ENCODE measurements at regions not wholly inside any gene's neighbourhood (a gene's known extent, or its start where the extent isn't known, plus 50 kb on each side); places are given as distances from the start of the nearest gene placed in this dataset.
"Not testable (repeated sequence)": the region's sequence is repeated elsewhere in the genome, so short reads cannot be mapped to it uniquely, and the experiment has no call there.

DNA sequence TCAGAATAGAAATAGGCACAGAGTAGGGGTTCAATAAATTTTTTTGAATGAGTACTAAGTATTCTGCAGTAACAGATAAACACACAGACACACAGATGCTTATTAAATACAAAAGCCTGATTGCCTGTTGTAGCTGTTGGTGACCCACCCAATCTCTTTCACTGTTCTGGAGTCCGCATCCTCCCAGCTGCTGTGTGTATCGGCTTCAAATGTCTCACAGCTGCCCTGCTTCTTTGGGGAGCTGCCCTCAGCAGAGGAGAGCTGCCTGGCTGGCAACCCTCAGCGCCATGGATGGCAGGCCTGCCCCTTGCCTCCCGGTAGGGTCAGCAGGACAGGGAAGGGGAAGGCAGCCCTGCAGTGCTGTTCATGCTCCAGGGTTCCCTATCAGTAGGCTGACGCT is 50.5 kb upstream of the PRNP start:
- DNase-seq, result no peak

DNA sequence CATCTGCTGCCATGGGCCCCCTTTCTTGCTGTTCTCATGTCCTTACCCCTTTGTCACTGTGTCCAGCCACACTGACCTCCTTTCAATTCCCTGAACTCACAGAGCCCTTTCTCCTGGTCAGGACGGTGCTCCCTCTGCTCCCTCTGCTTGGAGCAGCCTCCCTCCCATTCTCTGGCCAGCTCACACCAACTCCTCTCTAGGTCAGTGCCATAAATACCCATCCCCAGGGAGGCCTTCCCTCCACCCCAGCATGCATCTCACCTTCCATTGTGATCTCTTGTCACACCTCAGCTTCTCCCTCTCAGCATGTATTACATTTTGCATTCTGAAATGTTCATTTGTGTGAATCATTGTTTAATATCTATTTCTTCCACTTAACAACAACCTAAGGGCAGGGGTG is 50.9 kb upstream of the PRNP start:
- no peak for DNase-seq

DNA sequence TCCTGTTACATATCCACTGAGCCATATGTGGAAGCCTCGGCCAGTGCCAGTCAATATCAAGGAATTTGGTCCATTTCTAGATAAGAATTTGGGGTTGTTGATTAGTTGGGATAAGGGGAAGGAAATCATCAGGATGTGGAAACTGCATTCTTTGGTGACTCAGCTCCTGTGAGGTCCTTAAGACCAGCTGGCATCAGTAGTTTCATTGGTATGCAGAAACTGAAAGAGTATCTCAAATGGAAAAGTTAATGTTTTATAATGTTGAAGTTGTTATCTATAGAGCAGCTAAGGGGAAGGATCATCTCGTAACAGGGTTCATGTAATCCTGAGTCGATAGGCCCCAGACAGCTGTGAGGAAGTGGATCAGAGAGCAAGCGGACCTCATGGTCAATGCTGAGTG is 52.5 kb upstream of the PRNP start:
- DNase-seq, result no peak

DNA sequence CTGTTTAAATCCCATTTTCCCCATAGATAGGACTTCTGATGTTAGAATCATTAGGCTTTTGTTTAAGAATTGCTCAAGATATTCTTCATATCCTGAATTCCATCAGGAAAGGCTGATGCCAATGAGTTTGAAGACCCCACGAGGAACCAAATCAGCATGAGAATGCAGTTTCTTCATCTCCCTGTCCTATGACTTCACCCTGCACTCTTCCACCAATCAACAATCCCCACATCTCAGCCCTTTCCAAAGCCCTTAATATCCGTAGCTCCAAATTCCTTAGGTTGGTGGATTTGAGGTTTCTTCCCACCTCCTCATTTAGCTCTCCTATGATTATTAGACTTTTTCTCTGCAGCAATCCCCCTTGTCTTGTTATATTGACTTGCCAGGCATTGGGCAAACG is 52.9 kb upstream of the PRNP start:
- DNase-seq, result no peak

DNA sequence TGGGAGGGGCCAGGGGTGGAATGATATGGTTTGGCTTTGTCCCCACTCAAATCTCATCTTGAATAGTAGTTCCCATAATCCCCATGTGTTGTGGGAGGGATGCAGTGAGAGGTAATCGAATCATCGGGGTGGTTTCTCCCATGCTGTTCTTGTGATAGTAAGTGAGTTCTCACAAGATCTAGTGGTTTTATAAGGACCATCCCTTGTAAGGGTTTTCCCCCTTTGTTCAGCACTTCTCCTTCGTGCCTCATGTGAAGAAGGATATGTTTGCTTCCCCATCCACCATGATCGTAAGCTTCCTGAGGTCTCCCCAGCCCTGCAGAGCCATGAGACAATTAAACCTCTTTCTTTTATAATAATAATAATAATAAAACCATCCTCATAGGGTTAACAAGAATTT is 53.4 kb upstream of the PRNP start:
- no peak for DNase-seq

DNA sequence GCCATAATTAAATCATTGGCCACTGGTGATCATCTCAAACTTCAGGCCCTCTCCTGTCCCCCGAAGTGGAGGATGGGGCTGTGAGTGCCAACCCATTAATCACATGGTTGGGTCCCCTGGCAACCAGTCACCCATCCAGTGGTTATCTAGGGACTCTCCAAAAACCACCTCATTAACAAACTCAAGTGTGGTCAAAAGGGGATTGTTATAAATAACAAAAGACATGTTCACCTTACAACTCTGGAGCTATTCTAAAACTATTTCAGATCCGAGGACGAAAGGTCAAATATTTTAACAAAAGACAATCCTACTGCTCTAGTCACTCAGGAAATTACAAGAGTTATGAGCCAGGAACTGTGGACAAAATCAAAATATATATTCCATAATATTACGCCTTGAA is 60.0 kb upstream of the PRNP start:
- no peak for DNase-seq

DNA sequence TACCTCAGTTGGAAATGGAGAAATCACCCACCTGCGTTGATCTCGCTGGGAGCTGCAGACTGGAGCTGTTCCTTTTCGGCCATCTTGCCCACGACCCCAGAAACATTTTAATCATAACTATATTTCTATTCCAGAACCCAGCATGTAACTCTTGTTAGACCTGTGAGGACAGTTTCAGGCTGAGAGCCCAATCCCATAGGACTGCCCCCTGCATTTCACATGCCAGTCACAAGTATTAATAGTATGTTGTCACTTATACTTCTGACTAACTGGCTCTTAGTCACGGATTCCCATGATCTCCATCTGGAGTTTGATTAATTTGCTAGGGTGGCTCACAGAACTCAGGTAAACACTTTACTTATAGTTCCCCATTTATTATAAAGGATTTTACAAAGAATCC is 60.6 kb upstream of the PRNP start:
- no peak for DNase-seq

DNA sequence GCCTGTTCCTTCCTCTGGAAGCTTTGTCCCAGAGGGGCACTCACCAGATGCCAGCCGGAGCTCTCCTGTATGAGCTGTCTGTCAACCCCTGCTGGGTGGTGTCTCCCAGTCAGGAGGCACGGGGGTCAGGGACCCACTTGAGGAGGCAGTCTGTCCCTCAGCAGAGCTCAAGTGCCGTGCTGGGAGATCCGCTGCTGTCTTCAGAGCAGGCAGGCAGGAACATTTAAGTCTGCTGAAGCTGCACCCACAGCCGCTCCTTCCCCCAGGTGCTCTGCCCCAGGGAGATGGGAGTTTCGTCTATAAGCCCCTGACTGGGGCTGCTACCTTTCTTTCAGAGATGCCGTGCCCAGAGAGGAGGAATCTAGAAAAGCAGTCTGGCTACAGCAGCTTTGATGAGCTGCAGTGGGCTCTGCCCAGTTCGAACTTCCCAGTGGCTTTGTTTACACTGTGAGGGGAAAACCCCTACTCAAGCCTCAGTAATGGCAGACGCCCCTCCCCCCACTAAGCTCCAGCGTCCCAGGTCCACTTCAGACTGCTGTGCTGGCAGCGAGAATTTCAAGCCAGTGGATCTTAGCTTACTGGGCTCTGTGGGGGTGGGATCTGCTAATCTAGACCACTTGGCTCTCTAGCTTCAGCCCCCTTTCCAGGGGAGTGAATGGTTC is 61.5 kb upstream of the PRNP start:
- not testable (repeated sequence) for DNase-seq

DNA sequence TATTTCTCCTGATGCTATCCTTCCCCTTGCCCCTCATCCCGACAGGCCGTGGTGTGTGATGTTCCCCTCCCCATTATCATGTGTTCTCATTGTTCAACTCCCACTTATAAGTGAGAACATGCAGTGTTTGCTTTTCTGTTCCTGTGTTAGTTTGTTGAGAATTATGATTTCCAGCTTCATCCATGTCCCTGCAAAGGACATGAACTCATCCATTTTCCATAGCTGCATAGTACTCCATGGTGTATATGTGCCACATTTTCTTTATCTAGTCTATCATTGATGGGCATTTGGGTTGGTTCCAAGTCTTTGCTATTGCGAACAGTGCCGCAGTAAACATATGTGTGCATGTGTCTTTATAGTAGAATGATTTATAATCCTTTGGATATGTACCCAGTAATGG is 67.1 kb upstream of the PRNP start:
- not testable (repeated sequence) for DNase-seq

DNA sequence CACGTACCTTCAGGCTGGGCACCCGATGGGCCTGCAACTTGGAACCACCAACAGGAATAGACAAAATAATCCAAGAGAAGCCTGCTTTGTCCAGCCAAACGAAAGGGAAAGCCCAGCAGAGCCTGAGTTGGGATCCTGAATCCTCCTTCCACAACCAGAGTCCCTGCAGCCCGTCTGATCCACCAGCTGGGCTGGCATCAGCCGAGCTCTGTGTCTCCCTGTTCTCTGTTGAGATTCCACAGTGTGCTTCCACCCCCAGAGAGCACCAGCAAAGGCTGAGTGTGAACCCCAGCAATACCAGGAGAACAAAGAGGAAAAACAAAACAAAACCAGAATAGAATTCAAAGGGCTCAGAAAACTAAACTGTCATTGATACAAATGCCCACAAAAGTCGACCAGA is 68.8 kb upstream of the PRNP start:
- no peak for DNase-seq

DNA sequence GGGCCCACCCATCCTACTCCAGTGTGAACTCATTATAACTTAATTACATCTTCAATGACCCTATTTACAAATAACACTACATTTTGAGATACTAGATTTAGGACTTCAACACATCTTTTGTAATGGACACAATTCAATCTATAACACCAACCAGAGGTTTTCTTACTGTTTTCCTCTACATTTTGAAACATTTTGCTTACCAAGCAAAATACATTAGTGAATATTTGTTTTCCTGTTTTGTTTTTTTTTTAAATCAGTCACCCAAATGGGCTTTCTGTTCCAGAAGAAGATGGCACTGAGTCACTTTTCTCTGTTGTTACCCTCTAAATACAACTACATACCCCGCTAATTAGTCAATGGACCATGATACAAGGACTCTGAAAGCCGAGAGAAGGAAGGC is 69.2 kb upstream of the PRNP start:
- no peak for DNase-seq

DNA sequence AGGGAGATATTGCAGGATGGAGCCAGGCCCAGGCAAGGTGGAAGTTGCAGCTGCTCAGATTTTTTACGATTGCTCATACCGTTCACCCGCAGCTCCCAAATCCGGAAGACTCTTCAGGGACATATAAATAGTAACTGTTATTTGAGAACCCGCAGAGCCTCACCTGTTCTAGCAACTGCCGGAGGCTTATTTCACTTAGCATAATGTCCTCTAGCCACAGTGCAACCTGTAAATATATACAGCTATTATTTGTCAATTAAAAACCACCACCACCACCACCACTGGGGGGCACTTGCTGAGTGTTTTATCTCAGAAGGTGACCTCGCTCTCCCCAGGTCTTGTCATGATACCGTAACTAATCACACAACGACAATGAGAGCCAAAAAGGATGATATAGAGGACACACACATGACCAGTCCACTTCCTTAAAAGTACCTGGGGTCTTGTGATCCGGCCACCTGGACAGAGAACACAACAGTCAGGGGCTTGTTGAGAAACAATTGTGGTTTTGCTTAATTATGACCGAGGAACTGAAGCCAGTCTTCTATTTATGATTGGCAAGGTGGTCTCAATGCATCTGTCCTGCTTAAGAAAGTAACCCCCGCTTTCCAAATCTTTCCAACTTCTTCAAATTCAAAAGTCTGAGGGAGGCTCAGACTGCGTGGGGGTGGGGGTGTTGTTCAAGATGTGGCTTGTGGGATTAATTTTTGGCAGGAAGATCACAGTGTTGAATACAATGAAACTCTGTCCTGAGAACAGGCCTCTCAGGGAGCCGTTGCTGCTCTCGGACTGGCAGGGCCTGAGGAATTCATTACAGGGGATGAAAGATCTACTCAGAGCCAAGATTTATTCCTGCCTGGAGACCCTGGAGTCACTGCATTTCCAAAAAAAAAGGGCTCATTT is 72.3 kb upstream of the PRNP start:
- DNase-seq, result peak; percentile 83

DNA sequence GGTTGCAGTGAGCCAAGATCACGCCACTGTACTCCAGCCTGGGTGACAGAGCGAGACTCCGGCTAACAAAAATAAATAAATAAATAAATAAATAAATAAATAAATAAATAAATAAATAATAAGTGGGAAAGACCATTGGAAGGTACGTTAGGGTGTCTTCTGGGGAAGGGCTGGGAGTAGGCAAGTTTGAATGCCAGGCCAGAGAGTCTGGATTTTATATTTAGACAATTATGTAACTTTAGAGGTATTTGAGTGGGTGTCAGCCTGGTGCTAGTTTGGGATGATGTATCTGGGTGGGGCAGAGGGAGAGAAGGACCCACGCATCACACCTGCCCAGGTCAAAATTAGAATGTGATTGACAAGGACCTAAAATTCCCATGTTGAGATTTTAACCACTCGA is 73.1 kb upstream of the PRNP start:
- DNase-seq, result no peak

DNA sequence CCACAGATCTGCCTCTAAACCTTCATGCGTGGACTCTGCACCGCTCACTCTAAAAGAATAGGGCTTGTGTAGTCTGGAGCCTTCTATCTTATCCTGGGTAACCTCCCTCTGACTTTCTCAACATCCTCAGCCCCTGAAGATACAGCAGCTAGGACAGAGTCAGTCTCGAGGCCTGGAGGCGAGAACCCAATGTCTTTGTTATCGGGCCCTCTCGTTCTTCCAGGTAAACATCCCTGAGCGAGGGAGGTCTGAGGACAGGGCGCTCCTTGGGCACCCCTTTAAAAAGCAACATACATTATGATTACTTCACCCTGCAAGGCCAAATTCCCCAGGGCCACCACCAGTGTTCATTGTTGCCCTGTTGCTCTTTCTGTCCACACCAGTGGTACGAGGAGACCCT is 75.4 kb upstream of the PRNP start:
- no peak for DNase-seq

DNA sequence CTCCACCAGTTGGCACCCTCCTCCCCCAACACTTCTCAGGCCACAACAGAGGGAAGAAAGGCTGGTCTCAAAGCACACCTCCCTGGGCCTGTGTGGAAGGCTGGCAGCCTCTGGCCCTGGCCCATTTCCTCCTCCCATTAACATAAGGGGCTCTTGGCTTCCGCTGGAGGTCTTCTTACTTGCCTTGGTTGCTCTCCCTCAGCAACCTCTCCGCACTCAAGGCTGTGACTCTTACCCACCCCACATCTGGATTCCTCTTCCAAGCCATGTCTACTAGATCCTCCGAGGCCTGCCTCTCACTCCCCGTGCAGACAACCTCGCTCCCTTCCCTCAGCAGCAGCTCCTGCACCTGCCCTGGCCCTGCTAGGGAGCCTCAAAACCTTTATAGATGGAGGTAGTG is 76.7 kb upstream of the PRNP start:
- no peak for DNase-seq

DNA sequence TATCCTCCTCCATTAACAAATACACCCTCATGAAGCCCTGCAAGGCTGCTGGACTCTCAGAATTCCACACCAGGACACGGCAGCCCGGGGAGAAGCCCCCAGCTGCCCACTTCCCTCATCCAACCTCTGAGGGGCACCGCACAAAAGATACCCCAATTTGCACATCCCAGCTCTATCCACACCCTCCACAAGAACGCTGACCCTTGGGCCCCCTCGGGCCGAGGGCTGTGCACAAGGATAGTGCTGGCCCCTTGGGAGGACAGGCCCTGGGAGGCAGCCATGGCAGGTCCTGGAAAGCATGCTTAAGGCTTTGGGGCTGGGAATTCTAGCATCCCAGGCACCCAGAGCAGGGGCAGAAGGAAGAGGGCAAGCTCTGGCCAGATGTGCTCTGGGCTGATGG is 77.4 kb upstream of the PRNP start:
- DNase-seq, result no peak

DNA sequence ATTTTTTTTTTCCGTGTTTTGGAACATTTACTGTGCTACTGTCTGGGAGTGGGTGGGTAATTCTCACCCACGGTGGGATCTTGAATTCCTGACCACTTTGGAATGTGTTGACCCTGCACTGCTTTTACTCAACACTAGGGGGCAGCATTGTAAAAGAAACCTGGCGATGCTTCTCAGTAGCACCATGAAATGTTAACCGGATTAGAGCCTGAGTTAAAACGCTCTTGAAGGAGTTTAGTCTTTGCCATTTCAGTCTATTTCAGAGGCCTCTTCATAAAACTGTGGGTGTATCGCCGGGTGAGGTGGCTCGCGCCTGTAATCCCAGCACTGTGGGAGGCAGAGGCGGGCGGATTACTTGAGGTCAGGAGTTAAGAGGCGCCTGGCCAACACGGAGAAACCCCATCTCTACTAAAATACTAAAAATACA is 79.0 kb upstream of the PRNP start:
- peak; percentile 80 for DNase-seq

DNA sequence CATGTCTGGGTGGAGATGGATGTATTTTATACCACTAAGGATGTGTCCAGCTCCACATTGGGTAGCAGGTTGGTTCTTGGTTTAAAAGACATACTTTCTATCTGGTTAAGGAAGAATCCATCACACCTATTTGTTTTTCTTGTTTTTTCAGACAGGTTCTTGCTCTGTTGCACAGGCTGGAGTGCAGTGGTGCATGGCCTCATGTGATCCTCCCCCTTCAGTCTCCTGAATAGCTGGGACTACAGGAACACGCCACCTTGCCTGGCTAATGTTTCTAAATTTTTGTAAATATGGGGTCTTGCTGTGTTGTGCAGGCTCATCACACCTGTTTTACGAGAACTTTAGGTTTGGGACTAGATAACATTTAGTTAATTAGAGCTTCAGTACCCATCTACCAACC is 80.2 kb upstream of the PRNP start:
- DNase-seq, result no peak

DNA sequence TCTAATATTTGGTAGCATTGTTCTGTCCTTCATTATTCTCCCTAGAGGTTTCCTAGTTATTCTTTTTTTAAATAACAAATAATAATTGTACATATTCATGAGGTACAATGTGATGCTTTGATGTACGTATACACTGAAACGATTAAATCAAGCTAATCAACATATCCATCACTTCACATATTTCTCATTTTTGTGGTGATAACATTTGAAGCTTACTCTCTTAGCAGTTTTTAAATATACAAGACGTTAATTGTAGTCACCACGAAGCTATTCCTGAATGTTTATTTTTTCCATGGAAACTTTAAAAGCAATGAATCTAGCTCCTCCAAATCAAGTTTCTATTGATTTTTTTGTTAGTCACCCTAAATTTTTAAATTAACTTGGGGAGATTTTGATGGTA is 81.1 kb upstream of the PRNP start:
- no peak for DNase-seq

DNA sequence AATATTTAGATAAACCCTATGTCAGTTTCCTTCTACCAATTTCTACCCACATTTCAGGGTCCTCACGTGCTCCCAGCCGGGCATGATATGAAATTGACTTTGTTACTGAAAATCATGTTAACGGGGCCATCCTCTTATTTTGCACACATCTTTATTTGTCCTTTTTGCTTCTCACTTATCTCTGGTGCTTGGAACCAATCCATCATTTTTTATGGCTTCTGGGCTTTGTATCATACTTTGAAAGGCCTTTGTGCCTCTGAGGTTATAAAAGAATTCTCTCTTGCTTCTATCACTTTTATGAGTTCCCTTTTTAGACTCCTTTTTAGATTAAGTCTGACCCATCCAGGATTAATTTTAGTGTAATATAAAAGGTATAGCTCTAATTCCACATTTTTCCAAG is 81.7 kb upstream of the PRNP start:
- DNase-seq, result no peak

DNA sequence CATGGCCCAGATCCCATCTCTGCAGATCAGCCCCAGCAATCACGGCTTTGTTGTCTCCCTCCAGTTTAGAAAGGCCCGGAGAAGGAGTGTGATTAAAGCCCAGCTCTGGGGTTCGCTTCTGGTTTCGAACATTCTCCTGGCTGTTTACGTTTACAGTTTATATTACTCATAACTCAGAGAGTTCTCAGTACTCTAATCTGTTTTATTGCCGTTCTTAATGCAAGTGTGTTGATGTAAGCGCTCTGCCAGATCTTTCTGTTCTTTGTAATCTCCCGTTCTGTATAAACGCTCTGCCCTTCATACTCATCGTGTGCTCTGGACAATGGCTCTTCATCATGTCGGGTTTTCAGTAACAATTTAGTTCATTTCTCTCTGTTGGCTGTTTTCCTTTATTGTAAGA is 82.5 kb upstream of the PRNP start:
- DNase-seq, result no peak

DNA sequence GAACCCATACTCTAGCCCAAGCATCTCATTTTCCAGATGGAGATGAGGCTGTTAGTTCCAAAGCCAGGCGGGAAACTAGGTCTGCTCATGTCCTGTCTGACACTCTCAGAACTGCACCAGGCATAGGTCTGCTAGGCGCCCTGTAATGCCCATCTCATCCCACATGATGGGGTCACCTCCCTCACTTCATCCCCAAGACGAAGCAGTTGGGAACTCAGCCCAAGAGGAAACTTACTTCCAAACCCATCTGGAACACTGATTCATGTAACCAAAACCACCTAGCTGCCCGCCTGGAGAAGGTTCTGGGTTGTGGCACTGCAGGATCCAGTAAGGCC is 84.0 kb upstream of the PRNP start:
- DNase-seq, result no peak

DNA sequence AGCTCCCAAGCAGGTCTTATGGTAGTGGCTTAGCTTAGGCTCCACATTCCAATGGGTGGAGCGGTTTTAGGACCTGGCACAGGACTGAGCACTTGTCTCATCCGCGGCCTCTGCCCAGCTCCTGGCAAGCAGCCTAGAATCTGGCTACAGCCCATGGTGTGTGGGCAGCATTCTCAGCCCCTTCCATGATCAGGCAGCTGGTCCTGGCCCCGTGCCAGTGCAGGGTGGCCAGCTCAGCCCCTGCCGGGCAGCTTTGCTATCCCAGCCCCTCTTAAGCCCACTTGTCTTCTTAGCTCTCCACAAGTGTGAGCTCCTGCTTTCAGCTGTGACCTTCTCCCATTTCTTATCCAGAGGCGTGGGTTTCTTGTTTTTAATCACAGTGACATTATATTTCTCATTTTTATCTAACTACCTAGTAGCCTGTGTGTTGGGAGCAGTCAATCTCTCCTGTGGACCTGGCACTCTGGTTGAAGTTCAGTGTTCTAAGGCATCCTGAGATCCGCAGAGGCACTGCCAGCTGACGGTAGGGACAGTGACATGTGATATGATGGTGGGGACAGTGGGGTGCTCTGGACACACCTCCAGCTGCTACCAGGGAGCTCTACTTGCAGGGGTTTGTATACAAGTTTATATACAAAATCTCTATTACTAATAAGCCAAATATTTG is 84.5 kb upstream of the PRNP start:
- DNase-seq, result no peak

DNA sequence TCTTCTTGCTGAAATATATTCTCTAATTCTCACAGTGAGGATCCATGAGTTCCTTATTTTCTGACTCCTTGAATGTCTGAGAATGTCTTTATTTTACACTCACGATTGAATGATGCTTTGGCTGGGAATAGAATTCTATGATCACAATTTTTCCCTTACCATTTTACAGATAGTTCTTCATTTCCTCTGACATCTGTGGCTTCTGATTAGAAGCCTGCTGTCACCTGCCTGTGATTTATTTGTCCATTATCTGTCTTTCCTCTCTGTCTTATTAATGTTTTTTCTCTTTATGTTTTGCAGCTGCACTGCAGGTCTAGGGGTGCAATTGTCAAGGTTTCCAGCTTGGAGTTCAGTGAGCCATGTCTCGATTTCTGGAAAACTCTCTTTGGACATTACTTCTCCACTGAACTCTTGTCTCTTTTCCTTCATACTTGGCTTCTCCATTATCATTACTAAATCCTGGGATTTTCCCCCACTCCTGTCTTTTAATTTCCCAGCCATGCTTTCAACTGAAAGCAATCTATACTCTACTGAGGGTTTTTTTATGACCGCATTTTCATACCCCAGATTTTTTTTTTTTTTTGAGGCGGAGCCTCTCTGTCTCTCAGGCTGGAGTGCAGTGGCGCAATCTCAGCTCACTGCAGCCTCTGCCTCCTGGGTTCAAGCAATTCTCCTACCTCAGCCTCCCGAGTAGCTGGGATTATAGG is 85.8 kb upstream of the PRNP start:
- DNase-seq, result no peak

All from OCI-M1 (cell line).